Kidney capillary endothelial cell (primary cell): ENCODE measurements at regions not wholly inside any gene's neighbourhood (a gene's known extent, or its start where the extent isn't known, plus 50 kb on each side); places are given as distances from the start of the nearest gene placed in this dataset.
A peak's percentile ranks its signal among the peaks of the same experiment; 100 is the strongest.

Source experiments
- DNase-seq: peaks from one replicate; pipeline ENCODE4 v3.0.0-alpha.2; 2018; ENCODE audit warnings: low spot score

- DNase-seq = no peak
These were observed 61.0 kb upstream of the DUSP5 start for GRCh38 chr10:110436554-110437350.

- DNase-seq = no peak
These were observed 60.4 kb upstream of the DUSP5 start for GRCh38 chr10:110437351-110437605.

GRCh38 chr10:110437761-110438341, 59.9 kb upstream of the DUSP5 start:
- DNase-seq = no peak

GRCh38 chr10:110442746-110443145, 55.0 kb upstream of the DUSP5 start:
- DNase-seq = no peak

GRCh38 chr10:110443239-110444003, 54.3 kb upstream of the DUSP5 start:
- no peak for DNase-seq

GRCh38 chr10:110444004-110444337, 53.7 kb upstream of the DUSP5 start:
- DNase-seq = no peak

GRCh38 chr10:110445871-110446270, 51.8 kb upstream of the DUSP5 start:
- DNase-seq = no peak

GRCh38 chr10:110446277-110446676, 51.4 kb upstream of the DUSP5 start:
- no peak for DNase-seq

- peak; percentile 55 for DNase-seq
These were observed 50.6 kb upstream of the DUSP5 start for GRCh38 chr10:110446954-110447608.

GRCh38 chr10:110447886-110448285, 49.8 kb upstream of the DUSP5 start:
- no peak for DNase-seq
